GM12892 (cell line): ENCODE measurements at regions not wholly inside any gene's neighbourhood (a gene's known extent, or its start where the extent isn't known, plus 50 kb on each side); places are given as distances from the start of the nearest gene placed in this dataset.

Source experiments
- DNase-seq: peaks from one replicate; pipeline ENCODE4 v3.0.0; 2011; ENCODE audit not compliant: insufficient read length
- FAIRE-seq: peaks from 2 replicates; lab custom pipeline; 2011; peaks lifted over from hg19 to GRCh38; lab: Jason Lieb, UNC
- POLR2A ChIP-seq: IDR thresholded peaks from 2 replicates; pipeline ENCODE4 v1.6.1; 2011; ENCODE audit warnings: low read depth, low read length, control low read depth
- POLR2AphosphoS5 ChIP-seq: IDR thresholded peaks from 2 replicates; pipeline ENCODE4 v1.6.1; 2011; ENCODE audit warnings: low read depth, low read length, control low read depth
- TAF1 ChIP-seq: IDR thresholded peaks from 2 replicates; pipeline ENCODE4 v1.6.1; 2011; ENCODE audit warnings: low read depth, mild to moderate bottlenecking, control low read depth, low read length, borderline replicate concordance

- DNase-seq (no peak), FAIRE-seq (no peak)
- TF ChIP-seq POLR2A (no peak), POLR2AphosphoS5 (no peak), TAF1 (no peak)
Observed at GRCh38 chr6:156448579-156448978, 328.6 kb upstream of the ARID1B start.

- no peak for DNase-seq
- TF ChIP-seq TAF1 (no peak), POLR2AphosphoS5 (no peak), POLR2A (no peak)
- no peak for FAIRE-seq
Observed at GRCh38 chr6:156440688-156441087, 336.5 kb upstream of the ARID1B start.

- DNase-seq, result no peak
- FAIRE-seq, result no peak
Observed at GRCh38 chr6:156438350-156438923, 338.7 kb upstream of the ARID1B start.

GRCh38 chr6:156437121-156437879 is 339.9 kb upstream of the ARID1B start:
- no peak for TF ChIP-seq POLR2AphosphoS5
- TF ChIP-seq POLR2A, result no peak
- no peak for TF ChIP-seq TAF1
- FAIRE-seq, result no peak
- no peak for DNase-seq

More at GRCh38 chr6:156438350-156438923, 338.7 kb upstream of the ARID1B start:
- TF ChIP-seq POLR2A, result no peak
- no peak for TF ChIP-seq TAF1
- no peak for TF ChIP-seq POLR2AphosphoS5

DNA sequence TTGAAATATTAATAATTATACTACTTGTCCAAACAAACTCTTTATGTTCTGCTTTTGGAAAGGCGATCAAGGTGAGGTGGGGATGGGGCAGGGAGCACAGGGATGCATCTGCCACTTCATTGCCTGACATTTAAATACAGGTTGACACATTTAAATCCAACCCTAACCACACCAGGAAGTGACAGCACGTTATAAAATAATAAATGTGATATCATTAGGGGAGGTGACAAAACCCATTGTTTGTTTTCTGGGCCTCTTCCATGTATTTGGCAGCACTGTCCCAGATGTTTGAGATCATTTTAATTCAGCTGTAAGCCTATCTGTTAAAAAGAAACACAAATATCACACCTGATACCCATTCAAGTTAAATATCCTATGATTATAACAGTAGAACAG is 342.4 kb upstream of the ARID1B start:
- FAIRE-seq (no peak), DNase-seq (no peak)
- no peak for TF ChIP-seq POLR2A
- TF ChIP-seq POLR2AphosphoS5, result no peak
- no peak for TF ChIP-seq TAF1

DNA sequence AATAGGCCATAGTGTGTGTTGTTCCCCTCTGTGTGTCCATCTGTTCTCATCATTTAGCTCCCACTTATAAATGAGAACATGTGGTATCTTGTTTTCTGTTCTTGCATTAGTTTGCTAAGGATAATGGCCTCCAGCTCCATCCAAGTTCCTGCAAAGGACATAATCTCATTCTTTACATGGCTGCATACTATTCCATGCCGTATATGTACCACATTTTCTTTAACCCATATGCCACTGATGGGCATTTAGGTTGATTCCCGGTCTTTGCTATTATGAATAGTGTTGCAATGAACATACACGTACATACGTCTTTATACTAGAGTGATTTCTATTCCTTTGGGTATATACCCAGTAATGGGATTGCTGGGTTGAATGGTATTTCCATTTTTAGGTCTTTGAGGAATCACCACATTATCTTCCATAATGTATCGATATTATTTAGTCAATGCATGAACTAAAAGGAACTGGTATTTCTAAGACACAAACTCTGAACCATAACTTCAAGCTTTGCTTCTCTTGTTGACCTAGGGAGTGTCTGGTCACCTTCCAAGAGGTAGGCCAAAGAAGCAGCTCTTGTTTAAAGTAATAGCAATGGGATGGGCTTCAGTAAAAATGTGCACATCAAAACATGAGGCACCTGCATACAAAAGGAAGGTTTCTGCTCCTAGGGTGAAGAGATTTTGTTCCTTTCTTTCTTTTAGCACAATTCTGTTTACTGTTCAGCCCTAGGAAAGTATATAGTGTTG is 343.0 kb upstream of the ARID1B start:
- FAIRE-seq, result no peak
- TF ChIP-seq POLR2AphosphoS5 (no peak), POLR2A (no peak), TAF1 (no peak)
- no peak for DNase-seq

GRCh38 chr6:156432543-156432942 is 344.6 kb upstream of the ARID1B start:
- FAIRE-seq (no peak), DNase-seq (no peak)
- TF ChIP-seq TAF1, result no peak
- no peak for TF ChIP-seq POLR2A
- TF ChIP-seq POLR2AphosphoS5, result no peak

- DNase-seq (no peak), FAIRE-seq (no peak)
- TF ChIP-seq POLR2AphosphoS5, result no peak
- TF ChIP-seq TAF1, result no peak
- TF ChIP-seq POLR2A, result no peak
Observed at GRCh38 chr6:156430386-156430785, 346.8 kb upstream of the ARID1B start.

DNA sequence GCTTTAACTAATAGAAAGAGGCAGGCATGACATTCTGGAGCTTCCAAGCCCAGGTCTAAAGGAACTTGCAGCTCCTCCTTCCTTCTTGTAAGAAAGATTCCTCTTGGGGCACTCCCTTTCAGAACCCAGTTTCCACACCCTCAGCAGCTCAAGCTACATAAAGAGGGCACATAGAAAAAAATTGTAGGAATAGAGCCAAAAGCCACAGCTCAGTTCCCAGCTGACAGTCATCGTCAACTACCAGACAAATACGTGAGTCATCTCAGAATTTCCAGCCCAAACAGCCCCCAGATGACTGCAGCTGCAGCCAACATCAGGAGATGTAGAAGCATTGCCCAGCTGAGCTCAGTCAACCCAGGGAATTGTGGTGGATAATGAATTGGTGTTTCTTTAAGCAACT is 349.8 kb upstream of the ARID1B start:
- FAIRE-seq, result no peak
- DNase-seq, result no peak
- TF ChIP-seq POLR2AphosphoS5 (no peak), TAF1 (no peak), POLR2A (no peak)

DNA sequence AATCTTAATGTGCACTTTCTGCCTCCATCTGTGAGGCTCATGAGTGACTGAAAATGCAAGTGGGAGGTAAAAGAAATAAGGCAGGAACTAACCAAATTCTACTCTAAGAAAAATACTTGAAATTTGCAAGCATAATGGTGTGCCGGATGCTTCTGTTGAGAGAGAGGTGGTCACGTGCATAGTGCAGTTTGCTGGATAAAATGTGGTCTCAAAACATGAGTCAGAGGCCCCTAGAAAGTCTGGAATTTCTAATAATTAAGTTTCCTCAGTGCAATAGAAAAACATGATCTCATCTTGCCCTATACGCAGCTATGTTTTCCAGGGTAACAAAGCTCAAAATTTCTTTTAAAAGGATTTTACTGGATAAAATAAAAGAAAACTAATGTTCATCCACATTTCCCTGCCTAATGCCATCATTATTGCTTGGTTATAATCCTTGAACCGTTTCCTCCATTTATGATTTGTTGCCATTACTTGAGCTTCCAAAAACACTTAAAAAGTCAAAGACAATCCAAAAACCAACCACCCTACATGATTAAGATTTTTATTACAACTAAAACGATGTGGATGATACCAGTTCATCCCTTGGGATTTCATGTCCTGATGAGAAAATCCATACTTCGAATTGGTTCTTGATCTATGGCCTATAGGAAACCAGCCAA is 351.7 kb upstream of the ARID1B start:
- TF ChIP-seq POLR2AphosphoS5, result no peak
- TF ChIP-seq POLR2A, result no peak
- TF ChIP-seq TAF1, result no peak
- peak; percentile 46 for FAIRE-seq
- DNase-seq, result no peak

DNA sequence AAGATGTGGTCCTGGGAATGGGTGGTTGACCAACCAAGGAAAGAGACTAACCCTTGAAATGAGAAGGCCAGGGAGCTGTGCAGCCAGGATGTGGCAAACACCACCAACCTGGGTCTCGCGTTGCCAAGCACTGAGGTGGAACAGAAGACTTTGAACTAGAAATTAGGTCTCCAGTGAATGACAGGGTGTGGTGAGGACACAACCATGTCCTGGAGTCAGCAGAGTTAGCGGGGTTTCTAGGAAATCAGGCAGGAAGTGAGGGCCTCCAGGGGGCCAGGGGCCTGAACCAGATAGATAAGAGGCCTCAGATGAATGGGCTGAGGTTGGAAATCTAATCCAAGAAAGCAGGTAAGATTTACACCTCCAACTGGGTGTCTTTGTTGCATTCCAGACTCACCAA is 353.3 kb upstream of the ARID1B start:
- no peak for FAIRE-seq
- no peak for DNase-seq
- TF ChIP-seq TAF1 (no peak), POLR2AphosphoS5 (no peak), POLR2A (no peak)
